H1 (cell line): ENCODE measurements at regions not wholly inside any gene's neighbourhood (a gene's known extent, or its start where the extent isn't known, plus 50 kb on each side); places are given as distances from the start of the nearest gene placed in this dataset.

Experiments used
- CHD2 ChIP-seq: IDR thresholded peaks from 2 replicates; pipeline ENCODE4 v1.6.1; 2012; ENCODE audit warnings: low read length, improper control_type of control experiment
- TEAD4 ChIP-seq: IDR thresholded peaks from 2 replicates; pipeline ENCODE4 v1.6.1; 2012; ENCODE audit warnings: low read depth, low read length, inconsistent platforms, mixed read lengths

DNA sequence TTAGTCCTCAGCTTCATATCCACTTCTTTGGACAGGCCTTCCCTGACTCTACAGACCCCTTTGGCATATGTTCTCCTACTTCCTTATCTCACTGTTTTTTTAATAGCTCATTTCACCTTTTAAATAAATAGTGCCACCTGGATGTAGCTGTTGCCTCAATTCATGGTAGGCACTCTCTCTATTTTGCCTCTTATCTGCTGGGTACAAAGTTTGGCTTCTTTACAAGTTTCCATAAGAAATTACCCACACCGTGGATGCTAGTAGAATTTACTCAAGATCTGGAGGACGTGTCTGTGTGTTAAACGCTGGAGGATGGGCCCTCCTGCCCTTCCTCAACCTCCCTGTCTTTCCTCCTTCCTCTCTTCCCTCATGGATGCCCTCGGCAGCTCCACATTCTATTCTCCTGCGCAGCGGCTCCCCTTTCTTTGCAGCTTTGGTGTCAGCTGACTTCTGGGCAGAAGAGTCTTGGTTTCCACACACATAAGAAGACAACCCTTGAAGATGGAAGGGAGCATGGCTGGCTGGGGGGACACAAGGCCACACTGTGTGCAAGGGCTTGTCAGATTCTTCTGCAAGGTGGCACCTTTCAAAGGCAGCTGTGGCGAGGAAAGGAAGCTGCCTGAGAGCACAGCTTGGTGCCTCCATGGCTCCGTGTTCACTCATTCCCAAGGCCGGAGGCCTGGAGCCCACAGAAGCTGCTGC, 212.6 kb downstream of the SNX19 start (continued):
- TF ChIP-seq CHD2, result no peak
- no peak for TF ChIP-seq TEAD4
- TF ChIP-seq, all 59 proteins: peak for 0
